ENCODE measurements at regions not wholly inside any gene's neighbourhood (a gene's known extent, or its start where the extent isn't known, plus 50 kb on each side); places are given as distances from the start of the nearest gene placed in this dataset.
"Not testable (repeated sequence)": the region's sequence is repeated elsewhere in the genome, so short reads cannot be mapped to it uniquely, and the experiment has no call there.

DNA sequence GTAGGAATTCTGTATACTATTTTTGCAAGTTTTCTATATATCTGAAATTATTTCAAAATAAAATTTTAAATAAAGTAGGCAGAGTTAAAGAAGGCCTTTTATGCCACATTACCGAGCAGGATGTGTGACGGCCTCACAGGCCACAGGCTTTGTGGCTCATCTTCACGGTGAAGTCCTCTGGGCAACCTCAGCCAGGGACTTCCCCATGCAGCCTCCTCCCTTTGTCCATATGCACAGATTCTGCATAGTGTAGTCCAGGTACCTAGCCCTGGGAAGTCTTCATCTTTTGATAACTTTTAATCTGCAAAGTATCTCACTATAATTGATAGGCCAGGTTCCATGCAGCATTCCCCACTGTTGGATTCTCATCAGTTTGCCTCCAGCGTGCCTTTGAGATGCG is 62.8 kb downstream of the ARHGAP11B start:
- DNase-seq (ENCODE audit: low spot score): not testable (repeated sequence)

DNA sequence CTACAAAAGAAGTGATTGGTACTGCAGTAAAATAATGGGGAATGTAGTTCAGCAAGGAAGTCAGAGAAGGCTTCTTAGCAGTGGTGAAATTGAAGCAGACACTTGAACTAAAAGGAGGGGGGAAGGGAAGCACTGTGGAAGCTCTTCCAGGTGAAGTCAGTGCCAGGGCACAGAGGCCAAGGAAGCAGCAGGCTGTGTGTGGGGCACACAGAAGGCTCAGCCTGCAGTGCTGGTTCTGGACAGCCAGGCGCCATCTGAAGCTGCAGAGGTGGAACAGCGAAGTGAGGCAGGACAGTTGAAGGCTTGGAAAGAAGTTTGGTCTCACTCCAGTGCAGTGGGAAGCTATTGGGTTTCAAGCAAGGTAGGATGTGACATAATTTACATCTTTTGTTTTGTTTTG is 64.2 kb downstream of the ARHGAP11B start:
- DNase-seq (ENCODE audit: low spot score): not testable (repeated sequence)

DNA sequence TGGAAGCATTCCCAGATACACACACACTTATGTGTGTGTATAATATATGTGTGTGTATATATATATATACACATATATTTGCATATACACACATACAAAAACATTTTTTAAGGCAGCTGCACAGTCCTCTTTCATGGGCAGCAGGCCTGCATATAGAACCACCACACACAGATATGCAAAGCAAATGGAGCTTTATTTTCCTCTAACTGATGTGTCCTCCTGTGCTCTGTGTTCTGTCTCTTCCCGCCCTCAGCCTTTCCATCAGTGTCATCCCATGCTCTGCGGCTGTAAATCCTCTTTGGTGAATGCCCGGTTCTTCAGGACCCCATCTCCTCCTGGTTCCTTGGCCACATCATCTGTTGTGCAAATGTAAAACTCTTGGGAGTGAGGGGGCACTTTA is 69.9 kb downstream of the ARHGAP11B start:
- not testable (repeated sequence) for DNase-seq (ENCODE audit: low spot score)

DNA sequence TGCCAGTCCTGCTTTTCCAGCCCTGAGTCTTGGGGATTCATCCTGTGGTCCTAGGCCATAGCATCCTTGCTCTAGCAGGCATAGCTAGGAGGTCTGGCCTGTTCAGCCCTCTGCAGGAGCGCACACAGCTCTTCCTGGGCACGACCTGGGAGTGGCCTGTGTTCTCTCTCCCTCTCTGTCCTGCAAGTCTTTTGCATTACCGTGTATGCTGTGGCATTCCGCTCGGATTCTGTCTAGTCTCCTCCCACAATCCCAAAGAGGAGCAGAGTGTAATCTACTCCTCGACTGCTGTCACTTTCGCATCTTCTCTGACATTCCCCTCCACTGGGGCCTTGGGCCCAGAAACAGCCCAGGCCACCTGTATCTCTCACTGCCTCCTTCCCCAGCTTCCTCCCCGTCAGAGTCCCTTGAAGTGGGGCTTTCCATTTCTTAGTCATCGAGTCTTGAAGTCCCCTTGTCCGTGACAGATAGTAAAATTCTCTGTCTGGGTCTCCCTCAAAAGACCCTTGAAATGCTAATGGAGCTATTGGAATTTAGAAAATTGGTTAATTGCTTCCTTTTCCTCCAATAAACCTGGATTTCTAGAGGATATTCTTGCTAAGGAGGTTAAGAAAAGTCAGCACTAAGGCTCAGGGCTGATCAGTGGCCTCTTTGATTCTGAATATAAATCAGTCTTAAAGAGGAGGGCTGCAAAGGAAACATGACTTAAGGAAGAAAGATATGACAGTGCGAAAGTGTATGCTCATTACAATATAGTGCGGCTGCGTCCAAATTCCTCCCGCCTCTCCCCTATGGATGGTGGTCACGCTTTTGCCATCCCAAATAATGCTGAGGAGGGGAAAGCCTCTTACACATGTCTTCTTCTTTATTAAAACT is 70.7 kb downstream of the ARHGAP11B start:
- not testable (repeated sequence) for DNase-seq (ENCODE audit: low spot score)

DNA sequence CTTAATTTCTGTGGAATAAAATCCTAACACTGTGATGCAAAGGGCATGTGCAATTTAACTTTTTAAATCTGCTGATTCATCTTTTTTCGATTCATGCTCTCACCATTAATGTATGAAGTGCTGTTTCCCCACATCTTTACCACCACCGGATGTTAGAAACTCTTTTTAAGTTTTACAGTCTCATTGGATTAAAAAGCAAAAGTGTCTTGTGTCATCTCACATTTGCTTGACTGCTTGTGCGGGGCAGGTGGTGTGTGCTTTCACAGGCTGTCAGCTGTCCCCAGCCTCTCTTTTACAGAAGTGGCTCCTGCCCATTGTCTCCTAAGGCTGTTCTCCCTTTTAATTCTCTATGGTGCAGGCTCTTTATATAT is 71.4 kb downstream of the ARHGAP11B start:
- not testable (repeated sequence) for DNase-seq (ENCODE audit: low spot score)

DNA sequence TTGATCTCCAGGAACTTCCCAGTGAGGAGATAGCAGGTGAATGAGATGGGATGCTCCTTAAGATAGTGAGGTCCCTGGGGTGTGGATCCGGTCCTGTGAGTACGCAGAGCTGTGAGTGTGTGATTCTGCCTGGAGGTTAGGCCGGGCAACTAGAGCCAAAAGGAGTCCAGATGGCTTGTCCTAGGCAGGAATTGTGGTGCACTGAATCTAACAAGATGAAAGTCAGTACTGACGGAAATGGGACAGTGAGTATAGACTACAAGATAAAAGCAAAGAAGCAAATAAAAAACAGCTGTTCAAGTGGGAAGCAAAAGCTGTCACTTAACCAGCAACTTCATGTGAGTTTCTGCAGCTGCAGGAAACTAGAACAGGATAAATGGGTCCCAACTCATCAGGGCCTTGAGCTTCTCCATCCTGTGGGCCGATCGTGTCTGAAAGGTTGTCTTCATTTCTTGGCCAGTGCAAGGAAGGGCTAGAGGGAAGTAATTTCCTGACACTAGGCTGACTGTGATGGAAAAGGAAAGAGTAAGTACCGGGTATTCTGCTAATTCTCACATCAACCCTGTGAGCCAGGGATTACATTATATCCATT is 74.2 kb downstream of the ARHGAP11B start:
- not testable (repeated sequence) for DNase-seq (ENCODE audit: low spot score)

DNA sequence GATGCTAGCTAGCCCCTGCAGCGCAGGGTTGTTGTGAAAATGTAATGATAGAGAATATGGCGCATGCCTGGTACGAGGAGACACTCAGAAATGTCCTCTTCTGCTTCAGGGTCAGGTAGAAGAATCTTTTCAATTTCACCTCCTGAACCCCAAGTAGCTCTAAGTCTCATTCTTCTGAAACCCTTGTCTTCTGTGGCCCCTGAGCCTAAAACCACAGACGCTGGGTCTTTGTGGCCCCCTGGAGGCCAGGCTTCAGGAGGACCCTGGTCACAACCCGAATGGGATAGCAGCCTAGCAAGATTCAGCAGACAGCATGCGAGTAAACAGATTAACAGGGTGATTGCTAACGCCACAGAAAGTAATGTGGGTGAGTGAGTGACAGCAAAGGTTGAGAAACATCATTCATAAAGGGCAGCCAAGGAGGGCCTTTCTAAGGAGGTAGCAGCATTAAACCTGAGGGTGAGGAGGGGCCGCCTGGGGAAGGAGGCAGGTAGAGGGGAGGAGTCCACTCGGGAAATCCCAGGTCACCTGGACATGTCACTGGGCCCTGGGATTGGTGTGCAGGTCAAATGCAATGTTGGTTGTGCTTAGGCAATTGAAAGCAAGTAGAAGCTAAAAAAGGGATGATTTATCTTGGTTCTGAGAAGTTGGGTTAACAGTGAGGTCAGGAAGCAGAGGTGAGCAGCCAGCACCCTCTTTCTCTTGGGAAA is 82.2 kb downstream of the ARHGAP11B start:
- peak; percentile 0 for DNase-seq (ENCODE audit: low spot score)

DNA sequence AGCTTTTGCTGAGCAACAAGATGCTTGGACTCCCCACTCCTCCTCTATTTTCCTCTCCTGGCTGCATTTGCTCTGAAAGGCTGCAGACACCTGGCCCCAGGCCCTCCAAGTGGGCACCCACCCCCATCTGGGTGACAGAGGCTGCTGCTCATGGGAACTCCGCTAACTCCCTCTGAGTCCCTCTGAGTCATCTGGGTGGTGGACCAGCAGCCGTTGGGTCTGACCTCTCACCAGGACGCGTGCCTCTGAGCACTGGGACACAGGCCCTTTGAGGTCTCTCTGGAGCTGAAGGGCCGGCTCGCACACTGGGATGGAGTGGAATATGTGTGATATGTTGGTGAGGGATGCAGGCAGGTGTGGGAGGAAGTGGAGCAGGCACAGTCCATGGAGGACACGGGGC is 82.9 kb downstream of the ARHGAP11B start:
- not testable (repeated sequence) for DNase-seq (ENCODE audit: low spot score)

DNA sequence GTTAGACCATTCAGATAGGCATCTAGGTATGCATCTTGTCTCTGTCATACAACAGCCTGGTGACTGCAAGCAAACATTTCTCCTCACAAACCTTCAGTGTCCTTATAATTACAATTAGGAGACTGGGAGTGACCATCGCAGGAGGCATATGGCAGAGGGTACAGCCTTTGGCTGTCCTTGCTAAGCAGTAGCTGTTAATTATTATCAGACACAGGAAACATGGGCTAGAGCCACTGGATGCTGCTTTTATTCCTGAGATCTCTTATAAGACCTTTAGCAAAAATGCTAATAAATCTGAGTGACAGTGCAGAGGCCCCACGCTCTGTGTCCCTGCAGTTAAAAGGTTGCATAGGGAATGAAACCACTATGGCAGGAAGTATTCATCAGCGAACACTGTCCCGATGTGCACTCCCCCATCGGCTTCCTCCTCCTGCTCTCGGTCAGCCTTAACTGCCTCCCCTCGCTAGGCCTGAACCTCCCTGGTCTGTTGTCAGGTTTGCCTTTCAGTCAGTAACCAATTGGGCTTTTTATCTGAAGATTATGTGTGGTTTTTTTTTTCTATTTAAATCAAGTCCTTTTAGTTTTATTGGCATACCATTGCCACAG is 92.2 kb downstream of the ARHGAP11B start:
- DNase-seq (ENCODE audit: low spot score): not testable (repeated sequence)

DNA sequence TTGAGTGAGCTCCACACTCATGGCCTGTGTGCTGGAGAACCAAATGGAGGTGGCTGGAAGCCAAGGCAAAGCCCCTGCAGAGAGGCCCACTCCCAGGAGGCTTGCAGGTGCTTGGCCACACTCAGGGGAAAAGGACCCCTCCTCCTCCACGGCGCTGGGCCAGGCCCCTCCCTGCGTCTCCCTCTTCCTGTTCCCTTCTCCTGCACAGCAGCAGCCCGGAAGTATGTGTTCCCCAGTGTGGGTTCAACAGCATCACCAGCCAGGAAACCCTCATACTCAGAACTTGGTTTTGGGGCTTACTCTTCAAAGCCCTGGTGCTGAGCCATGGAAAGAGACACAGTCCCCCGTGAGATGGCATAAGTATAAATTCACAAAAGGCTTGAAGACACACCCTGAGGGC is 93.4 kb downstream of the ARHGAP11B start:
- not testable (repeated sequence) for DNase-seq (ENCODE audit: low spot score)

DNA sequence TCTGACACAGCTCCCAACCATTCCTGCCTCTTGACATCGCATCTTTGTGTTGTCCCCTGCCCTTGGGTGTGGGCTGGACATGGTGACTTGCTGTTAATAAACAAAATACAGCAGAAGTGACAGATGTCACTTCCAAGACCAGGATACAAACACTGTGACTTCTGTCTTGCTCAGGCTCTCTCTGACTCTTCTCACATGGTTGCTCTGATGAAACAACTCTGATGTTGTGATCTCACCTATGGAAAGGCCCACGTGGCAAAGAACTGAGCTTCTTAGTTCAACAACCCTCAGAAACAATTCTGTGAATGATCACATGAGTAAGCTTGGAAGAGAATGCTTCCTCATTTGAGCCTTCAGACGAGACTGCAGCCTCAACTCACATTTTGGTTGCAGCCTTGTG is 94.9 kb downstream of the ARHGAP11B start:
- DNase-seq (ENCODE audit: low spot score): not testable (repeated sequence)

DNA sequence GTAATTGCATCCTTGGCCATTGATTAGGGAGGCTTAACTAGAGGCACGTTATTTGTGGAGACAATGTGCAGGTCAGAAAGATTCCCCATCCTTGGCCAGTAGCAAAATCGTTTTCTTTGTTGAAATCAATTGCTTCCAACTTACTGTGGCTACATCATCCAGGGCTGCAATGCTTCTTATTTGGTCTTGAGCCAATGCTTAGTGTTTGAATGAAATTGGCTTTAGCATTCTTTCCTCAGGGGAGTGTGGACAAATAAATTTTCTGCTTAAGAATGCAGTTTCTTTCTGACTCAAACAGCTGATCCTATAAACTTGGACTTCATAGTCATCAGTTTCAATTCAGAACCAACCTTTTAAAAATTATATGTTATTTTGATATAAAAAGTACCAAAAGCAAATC is 95.6 kb downstream of the ARHGAP11B start:
- not testable (repeated sequence) for DNase-seq (ENCODE audit: low spot score)

DNA sequence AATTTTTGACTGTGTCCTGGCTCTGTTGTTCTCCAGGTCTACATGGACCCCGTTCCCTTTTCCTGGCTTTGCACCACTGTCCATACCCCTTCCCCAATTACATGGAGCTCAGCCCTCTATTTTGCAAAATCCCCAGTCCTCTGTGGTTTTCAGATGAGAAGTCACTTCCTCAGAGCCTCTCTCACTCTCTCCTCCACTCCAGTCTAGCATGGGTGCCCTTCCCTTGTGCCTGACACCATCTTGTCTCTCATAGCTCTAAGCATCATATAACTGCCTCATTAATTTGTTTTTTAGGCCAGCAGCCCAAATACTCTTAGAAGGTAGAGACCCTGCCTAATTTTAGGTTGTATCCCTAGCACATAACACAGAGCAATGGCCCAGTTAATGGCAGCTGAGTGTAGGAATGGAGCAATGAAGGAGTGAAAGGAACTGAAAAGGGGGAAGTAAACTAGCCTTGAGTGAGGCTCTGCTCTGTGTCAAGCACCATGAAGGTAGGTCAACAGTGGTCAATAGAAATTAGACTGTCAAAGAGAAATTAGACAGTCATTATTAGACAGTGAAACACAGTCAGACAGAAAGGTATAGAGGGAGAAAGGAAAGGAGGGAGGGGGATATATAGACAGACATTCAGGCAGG is 97.7 kb downstream of the ARHGAP11B start:
- not testable (repeated sequence) for DNase-seq (ENCODE audit: low spot score)

DNA sequence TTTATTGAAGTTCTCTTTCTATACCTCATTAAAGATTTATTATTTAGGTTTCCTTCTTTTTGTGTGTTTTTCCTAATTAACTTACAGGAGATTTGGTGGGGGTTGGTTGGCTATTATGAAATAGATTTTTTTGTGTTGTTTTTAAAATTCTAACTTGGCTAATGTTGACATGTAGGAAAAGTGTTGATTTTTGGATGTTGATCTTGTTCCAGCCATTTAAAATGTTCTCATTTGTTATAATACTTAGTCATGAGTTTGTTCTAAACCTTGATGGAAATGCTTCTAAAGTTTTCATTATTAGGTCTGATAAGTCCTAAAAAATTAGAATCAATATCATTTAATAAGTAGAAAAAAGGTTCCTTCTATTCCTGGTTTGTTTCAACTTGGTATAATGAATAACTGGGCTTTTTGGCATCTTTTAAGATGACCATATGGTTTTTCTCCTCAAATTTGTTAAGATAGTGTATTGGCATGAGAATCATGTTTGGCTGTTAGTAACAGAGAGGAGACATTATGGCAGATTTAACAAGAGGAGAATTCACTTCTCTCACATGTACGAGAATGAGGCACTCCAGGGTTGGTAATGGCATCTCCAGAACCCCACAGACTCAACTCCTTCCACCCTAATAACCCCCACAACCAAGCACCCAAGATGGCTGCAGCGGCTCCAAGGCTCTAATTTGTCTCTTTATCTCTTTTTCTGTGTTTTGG is 104.1 kb downstream of the ARHGAP11B start:
- DNase-seq (ENCODE audit: low spot score): not testable (repeated sequence)

DNA sequence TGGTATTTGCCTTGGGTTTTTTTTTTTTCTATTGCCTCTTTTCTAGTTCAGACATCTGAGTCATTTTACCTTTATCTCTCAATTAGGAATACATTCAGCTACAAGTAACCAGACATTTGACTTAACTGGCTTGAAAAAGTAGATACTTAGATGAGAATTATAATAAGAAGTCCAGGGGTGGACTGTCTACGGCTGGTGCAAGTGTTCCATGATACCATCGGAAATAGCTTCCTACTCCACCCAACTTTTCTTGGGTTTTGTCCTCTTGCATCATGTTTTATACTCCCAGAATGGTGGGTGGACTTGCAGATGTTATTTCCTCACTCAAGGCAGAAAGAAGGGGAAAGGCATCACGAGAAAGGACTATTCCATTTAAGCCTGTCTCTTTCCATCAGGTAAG is 104.7 kb downstream of the ARHGAP11B start:
- not testable (repeated sequence) for DNase-seq (ENCODE audit: low spot score)

DNA sequence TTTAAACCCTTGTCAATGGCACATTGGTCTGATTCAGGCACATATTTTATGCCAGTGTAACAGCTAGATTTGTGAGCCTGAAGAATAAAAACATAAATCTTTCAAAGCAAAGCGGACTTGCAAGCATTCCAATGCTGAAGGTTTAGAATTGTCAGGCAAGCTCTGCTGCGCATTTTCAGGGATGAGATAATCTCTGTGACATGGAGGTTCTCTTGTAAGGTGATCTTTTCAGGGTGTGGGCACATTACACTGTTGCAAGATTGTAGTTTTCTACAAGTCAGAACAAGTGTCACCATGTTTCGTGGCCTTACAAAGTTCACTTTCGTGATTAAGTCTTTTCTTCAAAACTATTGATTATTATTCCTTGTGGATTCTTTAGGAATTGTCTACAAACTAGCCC is 106.2 kb downstream of the ARHGAP11B start:
- DNase-seq (ENCODE audit: low spot score): not testable (repeated sequence)

DNA sequence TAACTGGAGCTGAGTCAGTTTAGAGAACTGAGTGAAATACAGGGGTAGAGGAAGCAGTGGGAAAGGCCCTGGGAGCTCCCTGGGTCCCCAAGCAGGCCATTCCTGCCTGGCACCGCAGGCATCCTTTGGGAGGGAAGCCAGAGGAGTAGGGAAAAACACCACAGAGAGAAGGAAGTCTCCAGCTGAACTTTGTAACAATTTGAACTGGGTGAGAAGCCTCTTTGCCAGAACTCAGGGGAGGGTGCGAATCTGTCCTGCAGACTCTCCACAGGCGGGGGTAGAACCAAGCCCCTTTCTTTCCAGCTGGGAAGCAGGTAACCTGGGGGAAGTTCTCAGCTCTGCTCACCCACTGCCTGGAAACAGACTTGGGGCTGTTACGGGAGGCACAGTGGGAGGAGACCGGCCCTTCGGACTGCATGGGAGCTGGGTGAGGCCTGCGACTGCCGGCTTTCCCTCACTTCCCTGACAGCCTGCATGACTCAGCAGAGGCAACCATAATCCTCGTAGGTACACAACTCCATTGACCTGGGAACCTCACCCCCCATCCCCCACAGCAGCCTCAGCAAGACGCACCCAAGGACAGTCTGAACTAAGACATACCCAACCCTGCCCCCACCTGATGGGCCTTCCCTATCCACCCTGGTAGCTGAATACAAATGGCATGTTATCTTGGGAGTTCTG is 110.1 kb downstream of the ARHGAP11B start:
- DNase-seq (ENCODE audit: low spot score): not testable (repeated sequence)

DNA sequence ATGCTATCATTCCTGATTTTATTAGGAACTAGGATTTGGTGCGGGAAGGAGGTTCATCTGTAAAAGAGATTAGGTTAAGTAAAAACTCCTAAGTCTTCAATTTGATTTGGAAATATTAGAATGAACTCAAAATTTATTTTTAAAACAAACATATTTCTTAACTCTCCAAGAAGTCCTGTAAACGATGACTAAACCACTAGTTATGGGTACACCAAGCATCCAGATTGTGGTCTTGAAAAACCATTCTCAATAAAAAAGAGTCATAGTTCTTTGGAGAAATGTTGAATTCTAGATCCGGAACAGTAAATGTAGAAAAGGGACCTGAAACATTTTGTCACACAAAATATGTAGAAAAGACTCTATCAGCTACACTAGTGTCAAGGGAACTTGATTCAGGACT is 116.9 kb downstream of the ARHGAP11B start:
- not testable (repeated sequence) for DNase-seq (ENCODE audit: low spot score)

DNA sequence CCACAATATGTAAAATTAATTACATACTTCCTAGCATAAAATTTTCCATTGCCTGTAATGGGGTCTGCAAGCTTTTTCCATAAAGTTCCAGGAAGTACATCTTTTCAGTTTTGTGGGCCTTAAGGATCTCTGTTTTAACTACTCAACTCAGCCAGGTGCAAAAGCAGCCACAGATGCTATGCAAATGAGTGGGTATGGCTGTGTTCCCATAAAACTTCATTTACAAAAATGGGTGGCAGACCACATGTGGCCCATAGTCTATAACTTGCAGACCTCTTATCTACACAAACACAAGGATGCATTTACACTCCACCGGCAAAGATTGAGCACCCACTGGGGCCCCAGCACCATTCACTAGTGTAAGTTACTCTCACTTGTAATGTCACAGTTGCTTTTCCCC is 123.1 kb downstream of the ARHGAP11B start:
- not testable (repeated sequence) for DNase-seq (ENCODE audit: low spot score)

DNA sequence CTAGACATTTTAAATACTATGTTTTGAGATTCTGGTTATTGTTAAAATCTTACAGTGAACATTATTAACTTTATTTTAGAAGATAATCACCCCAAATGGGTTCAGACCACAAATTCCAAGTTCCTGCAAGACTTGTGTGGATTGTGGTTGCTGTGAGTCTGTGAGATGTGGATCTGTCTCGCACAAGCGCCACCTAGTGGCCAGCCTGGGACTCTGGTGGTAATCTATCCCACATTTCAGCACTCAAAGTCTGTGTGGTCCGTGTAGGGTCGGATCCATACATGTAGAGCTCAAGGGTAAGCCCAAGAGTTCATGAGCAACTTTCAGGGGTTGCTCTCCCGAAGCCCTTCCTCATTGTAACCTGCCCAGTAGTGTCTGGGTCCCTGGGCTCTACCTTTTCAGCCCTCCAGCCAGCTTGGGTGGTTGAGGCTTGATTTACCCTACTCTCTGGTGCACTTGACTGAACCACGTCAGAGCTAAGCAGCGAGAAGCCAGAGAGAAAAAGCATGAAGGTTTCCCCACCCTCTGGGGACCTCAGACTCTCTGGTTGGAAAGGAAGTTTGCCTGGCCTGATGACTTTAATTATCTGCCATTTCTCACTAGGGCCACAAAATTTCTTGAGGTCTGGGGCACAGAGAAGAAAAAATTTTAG is 129.2 kb downstream of the ARHGAP11B start:
- DNase-seq (ENCODE audit: low spot score): not testable (repeated sequence)
